ENCODE measurements at regions not wholly inside any gene's neighbourhood (a gene's known extent, or its start where the extent isn't known, plus 50 kb on each side); places are given as distances from the start of the nearest gene placed in this dataset.

GRCh38 chr9:10858817-10859216 is 246.0 kb upstream of the PTPRD start:
- TF ChIP-seq CTCF (conservative IDR thresholded peaks at IDR 0.05; ENCODE audit: low read depth, low read length) (no peak), EZH2phosphoT487 (IDR thresholded peaks at IDR 0.05; ENCODE audit: borderline replicate concordance, low read length) (no peak), EZH2 (IDR thresholded peaks at IDR 0.05; ENCODE audit: low read length, unreplicated experiment) (no peak)
